Common myeloid progenitor, CD34-positive (primary cell): ENCODE measurements at regions not wholly inside any gene's neighbourhood (a gene's known extent, or its start where the extent isn't known, plus 50 kb on each side); places are given as distances from the start of the nearest gene placed in this dataset.

Experiments used
- CTCF ChIA-PET: fragments of 350-600 bp; sonication (Branson Sonifier 250); formaldehyde crosslinking; loops from one replicate; lab custom pipeline; 2021; ENCODE audit warnings: antibody characterized with exemption; lab: Charles Lee
- POLR2A ChIA-PET: fragments of 350-600 bp; sonication (Branson Sonifier 250); formaldehyde crosslinking; loops from one replicate; lab custom pipeline; 2021; ENCODE audit warnings: antibody characterized with exemption; lab: Charles Lee
- DNase-seq, 3 donors: peaks; one replicate each; pipeline versions ENCODE4 v3.0.0 to v3.0.0-alpha.2; 2013
- H3K27ac ChIP-seq, 2 experiments: 1 replicate in 1 of 2; 2 replicates in 1 of 2; pipeline ENCODE4 v1.7.0; 2013; ENCODE audit warnings: inconsistent platforms in 2 of 2, low read length in 2 of 2, mild to moderate bottlenecking in 2 of 2, low read depth in 1 of 2, moderate library complexity in 1 of 2; ENCODE audit not compliant: severe bottlenecking in 2 of 2, insufficient read depth in 1 of 2, poor library complexity in 1 of 2
- H3K27me3 ChIP-seq, 5 experiments: replicated peaks in 2 of 5; 1 replicate in 3 of 5; 2 replicates in 2 of 5; pipeline versions ENCODE4 v1.6.1 to v1.7.0; 2013; ENCODE audit warnings: low read length in 4 of 5, mild to moderate bottlenecking in 2 of 5, moderate library complexity in 2 of 5, inconsistent platforms in 1 of 5; ENCODE audit not compliant: insufficient read depth in 5 of 5, control insufficient read depth in 4 of 5
- H3K36me3 ChIP-seq, 4 experiments: 1 replicate in 2 of 4; 2 replicates in 2 of 4; pipeline versions ENCODE4 v1.6.1 to v1.7.0; 2013; ENCODE audit warnings: low read length in 3 of 4, control low read depth in 1 of 4, mild to moderate bottlenecking in 1 of 4; ENCODE audit not compliant: control insufficient read depth in 4 of 4, insufficient read depth in 4 of 4
- H3K4me1 ChIP-seq, 4 experiments: 1 replicate in 3 of 4; 2 replicates in 1 of 4; pipeline versions ENCODE4 v1.6.1 to v1.7.1; 2013; ENCODE audit warnings: low read length in 3 of 4, mild to moderate bottlenecking in 3 of 4, control low read depth in 1 of 4, inconsistent platforms in 1 of 4, moderate library complexity in 1 of 4; ENCODE audit not compliant: control insufficient read depth in 4 of 4, insufficient read depth in 4 of 4; ENCODE audit errors: control extremely low read depth in 1 of 4
- H3K4me3 ChIP-seq, 7 experiments: 1 replicate in 4 of 7; 2 replicates in 3 of 7; pipeline versions ENCODE4 v1.5.1 to v1.7.0; 2013; ENCODE audit warnings: mild to moderate bottlenecking in 7 of 7, low read length in 6 of 7, moderate library complexity in 6 of 7, inconsistent platforms in 2 of 7, low read depth in 2 of 7, control low read depth in 1 of 7; ENCODE audit not compliant: insufficient read depth in 4 of 7, control insufficient read depth in 1 of 7; ENCODE audit errors: extremely low read depth in 1 of 7
- H3K9me3 ChIP-seq, 5 experiments: 1 replicate in 4 of 5; 2 replicates in 1 of 5; pipeline versions ENCODE4 v1.6.1 to v1.7.1; 2013; ENCODE audit warnings: low read length in 4 of 5, mild to moderate bottlenecking in 2 of 5, inconsistent platforms in 1 of 5, low read depth in 1 of 5, moderate library complexity in 1 of 5; ENCODE audit not compliant: control insufficient read depth in 4 of 5, insufficient read depth in 2 of 5; ENCODE audit errors: control extremely low read depth in 1 of 5
- WGBS: methylation state at CpG from one replicate; pipeline ENCODE4 v1.1.5; 2013; ENCODE audit not compliant: insufficient coverage; 5-methylcytosine and 5-hydroxymethylcytosine counted together

DNA sequence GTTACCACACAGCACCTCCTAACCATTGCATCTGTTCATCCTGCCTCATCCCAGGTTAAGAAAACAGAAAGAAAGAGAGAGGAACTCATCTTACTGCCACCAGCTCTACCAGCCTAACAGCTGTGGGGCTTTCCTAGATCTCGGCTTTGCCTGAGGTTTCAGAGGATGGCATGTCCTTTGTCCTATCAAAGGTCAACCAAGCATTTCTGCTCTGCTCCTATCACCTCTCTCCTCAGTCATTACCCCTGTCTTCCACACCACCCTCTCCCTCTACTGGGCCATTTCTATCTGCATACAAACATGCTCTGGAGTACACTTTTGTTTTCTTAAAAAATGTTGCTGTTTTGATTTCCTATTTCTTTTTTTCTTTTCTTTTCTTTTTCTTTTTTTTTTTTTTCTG is 393.3 kb downstream of the IRS2 start:
- 0% methylated on average over 1 of the region's 1 CpG for WGBS

DNA sequence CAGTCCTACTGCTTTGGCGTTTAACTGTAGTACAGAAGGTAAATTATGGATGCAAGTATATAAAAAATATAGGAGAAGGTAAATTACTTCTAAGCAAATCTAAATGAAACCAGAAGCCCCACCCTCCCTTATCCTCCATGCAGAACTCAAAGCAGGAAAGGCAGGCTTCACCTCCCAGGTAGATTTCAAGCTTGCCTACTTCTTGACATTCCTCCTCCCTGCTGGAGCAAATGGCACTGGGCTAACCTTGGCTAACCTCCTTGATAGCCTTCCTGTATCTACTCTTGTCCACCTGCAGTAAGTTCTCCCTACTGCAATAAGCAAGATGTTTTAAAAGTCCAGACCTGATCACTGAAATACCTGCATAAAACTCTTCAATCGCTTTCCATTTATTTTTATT is 396.0 kb downstream of the IRS2 start:
- peaks cover 0 to 2% (median 0%) of the 10 kb centered on the region in 5 experiments for H3K9me3 ChIP-seq
- WGBS = no CpG with 5 or more reads among the region's 2 CpGs
- H3K27ac ChIP-seq = no peak overlapping the region
- H3K4me3 ChIP-seq = no peak overlapping the region
- DNase-seq = no peak
- ChIA-PET CTCF (no interaction called here), POLR2A (no interaction called here)
- peaks cover 0 to 6% (median 0%) of the 10 kb centered on the region in 5 experiments for H3K27me3 ChIP-seq
- H3K4me1 ChIP-seq = no peaks in the 10 kb centered on the region
- H3K36me3 ChIP-seq = no peaks in the 10 kb centered on the region

More for the DNA sequence above, 393.3 kb downstream of the IRS2 start:
- Histone ChIP-seq H3K4me1 (no peaks in the 10 kb centered on the region), H3K27me3 (peaks cover 0 to 2% (median 0%) of the 10 kb centered on the region in 5 experiments), H3K9me3 (peaks cover 0 to 2% (median 0%) of the 10 kb centered on the region in 5 experiments), H3K4me3 (no peak overlapping the region), H3K36me3 (no peaks in the 10 kb centered on the region), H3K27ac (no peak overlapping the region)
- ChIA-PET POLR2A (no interaction called here), CTCF (no interaction called here)
- no peak for DNase-seq

DNA sequence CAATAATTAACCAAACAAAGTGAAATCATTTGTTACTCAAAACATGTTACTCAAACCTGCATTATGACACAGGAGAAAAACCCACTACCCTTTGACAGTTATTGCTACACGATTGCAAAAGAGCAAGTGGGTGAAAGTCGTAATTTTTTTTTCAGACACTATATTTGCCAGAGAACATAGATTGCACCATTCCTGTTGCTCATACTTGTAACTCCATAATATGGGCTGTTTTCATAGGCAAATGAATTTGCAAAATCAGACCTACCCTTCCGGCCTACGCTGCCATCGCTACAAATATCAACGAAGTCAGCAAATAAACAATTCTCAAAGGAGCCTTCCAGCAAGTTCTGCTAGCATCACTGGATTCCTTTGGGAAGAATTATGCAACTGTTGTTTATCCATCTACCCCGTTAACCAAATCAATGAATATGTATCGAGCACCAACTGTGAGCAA is 396.5 kb downstream of the IRS2 start:
- Histone ChIP-seq H3K27ac (no peak overlapping the region), H3K27me3 (peaks cover 0 to 7% (median 0%) of the 10 kb centered on the region in 5 experiments), H3K4me3 (no peak overlapping the region), H3K4me1 (no peaks in the 10 kb centered on the region), H3K36me3 (no peaks in the 10 kb centered on the region), H3K9me3 (peaks cover 0 to 2% (median 0%) of the 10 kb centered on the region in 5 experiments)
- ChIA-PET CTCF (no interaction called here), POLR2A (no interaction called here)
- 100% methylated on average over 6 of the region's 8 CpGs for WGBS
- DNase-seq = peak in 1 of 3 donors; percentile 1

DNA sequence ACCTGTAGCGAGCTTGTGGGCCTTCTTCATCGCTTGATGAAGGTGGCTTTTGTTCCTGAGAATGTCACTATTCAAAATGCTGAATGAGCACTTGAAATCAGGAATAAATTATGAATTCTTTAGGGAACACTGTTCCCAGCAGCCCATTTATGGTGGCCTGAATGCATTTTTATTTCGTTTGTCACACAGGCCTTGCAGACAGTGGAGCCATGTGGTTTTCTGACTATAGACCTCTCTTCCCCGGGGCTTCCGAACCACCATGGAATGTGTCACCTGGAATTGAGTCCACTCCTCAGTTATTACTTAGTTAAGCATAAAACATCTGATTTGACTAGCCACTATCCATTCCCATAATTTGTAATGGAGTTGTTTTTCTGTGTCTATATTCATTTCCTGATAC is 396.9 kb downstream of the IRS2 start:
- Histone ChIP-seq H3K36me3 (no peaks in the 10 kb centered on the region), H3K27ac (no peak overlapping the region), H3K27me3 (peaks cover 0 to 7% (median 0%) of the 10 kb centered on the region in 5 experiments), H3K9me3 (peaks cover 0 to 2% (median 0%) of the 10 kb centered on the region in 5 experiments), H3K4me1 (no peaks in the 10 kb centered on the region), H3K4me3 (no peak overlapping the region)
- WGBS = 100% methylated on average over 2 of the region's 5 CpGs
- DNase-seq = no peak
- ChIA-PET POLR2A (no interaction called here), CTCF (no interaction called here)

DNA sequence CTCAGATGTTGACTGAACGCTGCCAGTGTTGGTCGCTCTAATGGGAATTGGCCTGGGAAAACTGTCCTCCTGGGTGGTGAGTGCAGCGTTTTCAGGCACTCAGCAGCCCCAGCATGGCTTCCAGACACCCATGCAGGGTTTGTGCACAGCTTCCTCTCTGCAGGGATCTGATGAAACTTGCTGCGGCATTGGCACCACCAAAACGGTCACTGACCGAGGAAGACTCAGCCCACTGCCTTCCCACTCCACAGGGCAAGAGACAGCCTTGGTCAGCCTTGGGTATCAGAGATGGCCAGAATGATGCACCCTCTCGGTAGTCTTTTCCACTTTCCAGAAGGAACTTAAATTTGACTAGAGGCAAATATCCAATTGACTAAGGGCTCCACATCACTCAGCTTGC is 398.9 kb downstream of the IRS2 start:
- no peak for DNase-seq
- no peaks in the 10 kb centered on the region for H3K36me3 ChIP-seq
- no peak overlapping the region for H3K27ac ChIP-seq
- whole genome bisulfite sequencing = 76% methylated on average over 7 of the region's 7 CpGs
- CTCF ChIA-PET = no interaction called here
- no peaks in the 10 kb centered on the region for H3K4me1 ChIP-seq
- H3K27me3 ChIP-seq = peaks cover 0 to 7% (median 0%) of the 10 kb centered on the region in 5 experiments
- POLR2A ChIA-PET = no interaction called here
- peaks cover 0 to 2% (median 0%) of the 10 kb centered on the region in 5 experiments for H3K9me3 ChIP-seq
- H3K4me3 ChIP-seq = no peak overlapping the region

DNA sequence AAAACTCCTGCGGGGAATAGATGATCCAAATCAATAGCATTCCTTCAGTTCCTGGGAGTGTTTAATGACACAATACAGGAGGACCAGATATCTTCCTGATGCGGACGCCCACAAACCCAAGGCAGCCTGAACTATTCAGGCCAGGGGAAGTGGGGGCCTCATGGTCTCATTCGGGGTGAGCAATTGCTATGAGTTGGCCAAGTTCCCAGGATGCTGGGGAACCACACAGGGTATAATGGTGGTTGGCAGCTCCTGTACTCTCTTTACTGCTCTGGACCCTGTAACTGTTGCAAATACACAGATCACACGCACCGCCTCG is 401.2 kb downstream of the IRS2 start:
- no peak overlapping the region for H3K27ac ChIP-seq
- ChIA-PET POLR2A (no interaction called here), CTCF (no interaction called here)
- H3K27me3 ChIP-seq = peaks cover 0 to 10% (median 0%) of the 10 kb centered on the region in 5 experiments
- no peak overlapping the region for H3K4me3 ChIP-seq
- no peaks in the 10 kb centered on the region for H3K36me3 ChIP-seq
- 67% methylated on average over 7 of the region's 7 CpGs for WGBS
- H3K9me3 ChIP-seq = no peaks in the 10 kb centered on the region
- H3K4me1 ChIP-seq = no peaks in the 10 kb centered on the region
- peak in 1 of 3 donors; percentile 1 for DNase-seq

DNA sequence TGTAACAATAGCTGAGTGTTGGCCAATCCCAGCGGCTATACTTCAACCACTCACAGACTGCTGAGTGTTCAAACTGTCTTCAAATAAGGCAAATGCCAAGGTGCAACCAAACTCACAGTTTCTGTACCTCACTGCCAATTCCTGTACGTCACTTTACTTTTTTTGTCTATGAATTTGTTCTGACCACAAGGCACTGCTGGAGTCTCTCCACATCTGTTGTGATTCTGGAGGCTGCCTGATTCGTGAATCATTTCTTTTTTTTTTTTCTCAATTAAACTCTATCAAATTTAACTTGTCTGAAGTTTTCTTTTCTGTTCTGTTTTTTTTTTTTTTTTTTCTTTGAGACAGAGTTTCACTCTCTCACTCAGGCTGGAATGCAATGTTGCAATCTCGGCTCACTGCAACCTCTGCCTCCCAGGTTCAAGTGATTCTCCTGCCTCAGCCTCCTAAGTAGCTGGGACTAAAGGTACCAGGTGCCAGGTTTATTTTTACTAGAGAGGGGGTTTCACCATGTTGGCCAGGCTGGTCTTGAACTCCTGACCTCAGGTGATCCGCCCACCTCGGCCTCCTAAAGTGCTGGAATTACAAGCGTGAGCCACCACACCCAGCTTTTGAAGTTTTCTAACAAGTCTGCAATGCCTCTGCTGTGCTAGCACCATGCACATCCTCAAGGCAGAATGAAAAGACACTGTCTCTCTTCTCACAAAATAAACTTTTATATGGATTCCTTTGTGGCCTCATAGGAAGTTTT is 401.7 kb downstream of the IRS2 start:
- 94% methylated on average over 4 of the region's 7 CpGs for WGBS
- no peak overlapping the region for H3K27ac ChIP-seq
- no peak for DNase-seq
- no peaks in the 10 kb centered on the region for H3K36me3 ChIP-seq
- no peaks in the 10 kb centered on the region for H3K4me1 ChIP-seq
- H3K9me3 ChIP-seq = no peaks in the 10 kb centered on the region
- ChIA-PET POLR2A (no interaction called here), CTCF (no interaction called here)
- H3K4me3 ChIP-seq = no peak overlapping the region
- H3K27me3 ChIP-seq = peaks cover 0 to 8% (median 0%) of the 10 kb centered on the region in 5 experiments
